Spleen (tissue), 7 donors: ENCODE measurements at regions not wholly inside any gene's neighbourhood (a gene's known extent, or its start where the extent isn't known, plus 50 kb on each side); places are given as distances from the start of the nearest gene placed in this dataset.

Source experiments
- CTCF ChIP-seq, 11 experiments: fragments of 200-600 bp in 7 of 11; fragments of 450-650 bp in 4 of 11; sonication (generic) in 4 of 11; IDR thresholded peaks in 8 of 11; conservative IDR thresholded peaks in 3 of 11; 1 replicate in 7 of 11; 2 replicates in 4 of 11; pipeline versions ENCODE4 v1.4.0 to v1.8.0; 2016 to 2021; ENCODE audit warnings: antibody characterized with exemption in 11 of 11, inconsistent platforms in 4 of 11, mild to moderate bottlenecking in 1 of 11
- POLR2A ChIP-seq, 3 donors: fragments of 450-650 bp; IDR thresholded peaks; one replicate each; pipeline ENCODE4 v1.5.1; 2017; ENCODE audit warnings: antibody characterized with exemption in 3 of 3, mild to moderate bottlenecking in 1 of 3
- POLR2AphosphoS5 ChIP-seq, 3 donors: sonication (generic); formaldehyde crosslinking; IDR thresholded peaks; one replicate each; pipeline ENCODE4 v1.5.1; 2017; ENCODE audit warnings: antibody characterized with exemption in 3 of 3
- donor health status: DM: no; HTN: no; CAD: no; lungs with moderate emphysema.
- donor health status: DM: no; HTN: no; CAD: no.
- donor health status: DM: no; HTN: no; CAD: no.

GRCh38 chr7:88522771-88523293 lies 216.1 kb upstream of the STEAP4 start:
- no peak for TF ChIP-seq CTCF (IDR thresholded peaks at IDR 0.05 in 8 of 11, conservative IDR thresholded peaks at IDR 0.05 in 3 of 11)
- no peak for TF ChIP-seq POLR2A (IDR thresholded peaks at IDR 0.05)
- no peak for TF ChIP-seq POLR2AphosphoS5 (IDR thresholded peaks at IDR 0.05)
